Stimulated activated CD8-positive, alpha-beta memory T cell treated with anti-CD3 and anti-CD28 coated beads, Interleukin-7, amount 100 ng/mL, for 1 hour (primary cell): ENCODE measurements at regions not wholly inside any gene's neighbourhood (a gene's known extent, or its start where the extent isn't known, plus 50 kb on each side); places are given as distances from the start of the nearest gene placed in this dataset.

Experiments
- DNase-seq, 2 donors: peaks; one replicate each; pipeline ENCODE4 v3.0.0-alpha.2; 2020; ENCODE audit warnings: low read depth in 2 of 2

GRCh38 chr2:236673126-236673822 lies 103.6 kb downstream of the ACKR3 start:
- DNase-seq = no peak

DNA sequence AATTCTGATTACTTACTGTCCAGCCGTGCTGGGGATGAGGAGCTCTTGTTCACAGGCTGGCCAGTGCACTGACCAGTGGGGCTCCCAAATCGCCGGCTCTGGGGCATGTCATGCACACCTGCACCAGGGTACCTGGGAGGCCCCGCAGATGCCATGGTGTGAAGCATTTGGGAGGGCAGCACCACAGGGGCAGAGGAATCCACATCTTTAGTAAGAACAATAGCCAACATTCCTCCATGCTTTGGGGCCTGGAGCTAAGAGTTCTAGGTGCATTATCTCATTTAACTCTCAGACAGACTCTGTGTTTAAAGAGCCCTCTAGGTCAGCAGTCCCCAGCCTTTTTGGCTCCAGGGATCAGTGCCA lies 104.2 kb downstream of the ACKR3 start:
- no peak for DNase-seq

GRCh38 chr2:236674238-236674637 lies 104.6 kb downstream of the ACKR3 start:
- no peak for DNase-seq

DNA sequence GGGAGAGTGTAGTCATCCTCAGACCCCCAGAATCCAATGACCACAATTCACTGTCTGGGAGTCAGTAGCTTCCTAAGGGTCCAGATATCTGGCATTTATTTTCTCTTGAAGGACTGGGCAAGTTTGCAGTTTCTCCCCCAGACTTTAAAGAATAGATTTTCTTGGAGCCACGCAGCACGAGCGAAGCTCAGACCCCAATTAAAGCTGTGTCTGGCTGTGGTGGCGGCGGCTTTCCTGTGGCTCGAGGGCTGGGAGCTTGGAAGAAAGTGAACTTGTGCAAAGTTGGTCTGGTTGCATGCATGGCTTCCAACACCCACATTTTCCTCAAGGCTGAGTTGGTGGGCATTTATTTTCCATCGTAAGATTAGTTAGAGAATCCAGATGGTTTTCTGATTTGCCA lies 105.0 kb downstream of the ACKR3 start:
- no peak for DNase-seq

GRCh38 chr2:236675051-236675450 lies 105.4 kb downstream of the ACKR3 start:
- DNase-seq = no peak

DNA sequence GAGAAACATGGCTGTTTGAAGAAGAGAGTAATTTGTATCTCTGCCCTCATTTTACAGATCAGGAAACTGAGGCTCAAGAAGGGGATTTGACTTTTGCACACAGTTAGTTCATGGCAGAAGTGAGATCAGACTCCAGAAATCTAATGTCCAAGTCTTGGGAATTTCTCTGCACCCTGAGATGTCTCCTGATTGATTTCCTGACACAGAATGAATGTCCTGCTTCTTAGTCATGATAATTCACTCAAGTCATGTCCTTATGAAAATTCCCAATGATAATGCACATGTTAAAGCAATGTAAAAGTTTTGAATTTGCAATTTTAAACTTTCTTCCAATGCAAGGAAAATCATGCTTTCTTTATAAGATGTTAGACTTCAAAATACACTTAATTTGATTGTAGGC lies 105.9 kb downstream of the ACKR3 start:
- DNase-seq = no peak

DNA sequence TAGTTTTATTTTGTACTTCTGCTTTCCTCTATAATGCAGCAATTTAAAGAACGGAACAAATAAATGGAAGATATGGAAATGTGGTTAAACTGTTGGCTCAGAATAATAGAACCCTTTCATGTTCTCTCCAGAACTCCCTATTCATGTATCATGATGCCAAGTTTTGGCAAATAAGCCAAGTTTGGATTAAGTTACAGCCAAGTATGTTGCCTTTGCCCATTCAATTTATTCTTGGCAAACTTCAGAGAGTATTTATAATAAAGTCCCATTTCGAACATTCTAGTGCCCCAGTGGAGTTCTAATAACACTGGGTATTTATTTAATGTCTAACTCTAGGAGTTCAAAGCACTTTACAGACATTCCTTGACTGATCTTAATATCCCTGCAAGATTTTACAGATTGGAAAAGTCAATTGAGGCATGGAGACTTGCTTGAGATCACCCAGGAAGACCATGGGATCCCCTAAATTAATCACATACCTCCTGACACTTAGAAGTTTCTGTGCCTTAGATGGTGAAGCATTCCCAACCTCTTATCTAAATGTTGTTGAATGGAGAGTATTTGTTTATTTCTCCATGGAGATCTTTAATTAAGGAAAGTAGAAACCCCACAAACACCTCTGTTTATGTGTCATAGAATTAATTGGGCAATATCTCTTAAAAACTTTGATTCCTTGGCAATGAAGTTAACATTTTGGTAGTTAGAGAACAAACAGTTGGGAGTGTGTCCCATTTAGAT lies 106.7 kb downstream of the ACKR3 start:
- DNase-seq = no peak

DNA sequence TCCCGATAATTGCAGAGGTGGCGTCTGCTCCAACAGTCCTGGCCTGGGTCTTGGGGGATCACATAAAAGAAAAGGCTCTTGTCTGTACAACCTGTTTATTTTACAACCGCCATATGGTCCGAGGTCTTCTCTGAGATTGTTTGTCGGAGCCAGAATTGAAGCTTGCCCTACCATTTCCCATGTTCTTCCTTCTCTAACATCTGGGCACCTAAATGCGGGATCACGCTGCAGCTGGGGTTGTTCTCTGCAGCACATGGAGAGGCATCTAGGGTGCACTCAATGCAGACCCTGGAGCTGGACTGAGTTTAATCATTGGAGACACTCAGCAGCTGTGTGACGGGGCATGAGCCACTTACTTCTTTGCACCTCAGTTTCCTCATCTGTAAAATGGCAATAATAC lies 107.7 kb downstream of the ACKR3 start:
- no peak for DNase-seq

GRCh38 chr2:236678307-236678975 lies 108.8 kb downstream of the ACKR3 start:
- no peak for DNase-seq

- DNase-seq = no peak
Measured at GRCh38 chr2:236679884-236680860, 110.5 kb downstream of the ACKR3 start.

DNA sequence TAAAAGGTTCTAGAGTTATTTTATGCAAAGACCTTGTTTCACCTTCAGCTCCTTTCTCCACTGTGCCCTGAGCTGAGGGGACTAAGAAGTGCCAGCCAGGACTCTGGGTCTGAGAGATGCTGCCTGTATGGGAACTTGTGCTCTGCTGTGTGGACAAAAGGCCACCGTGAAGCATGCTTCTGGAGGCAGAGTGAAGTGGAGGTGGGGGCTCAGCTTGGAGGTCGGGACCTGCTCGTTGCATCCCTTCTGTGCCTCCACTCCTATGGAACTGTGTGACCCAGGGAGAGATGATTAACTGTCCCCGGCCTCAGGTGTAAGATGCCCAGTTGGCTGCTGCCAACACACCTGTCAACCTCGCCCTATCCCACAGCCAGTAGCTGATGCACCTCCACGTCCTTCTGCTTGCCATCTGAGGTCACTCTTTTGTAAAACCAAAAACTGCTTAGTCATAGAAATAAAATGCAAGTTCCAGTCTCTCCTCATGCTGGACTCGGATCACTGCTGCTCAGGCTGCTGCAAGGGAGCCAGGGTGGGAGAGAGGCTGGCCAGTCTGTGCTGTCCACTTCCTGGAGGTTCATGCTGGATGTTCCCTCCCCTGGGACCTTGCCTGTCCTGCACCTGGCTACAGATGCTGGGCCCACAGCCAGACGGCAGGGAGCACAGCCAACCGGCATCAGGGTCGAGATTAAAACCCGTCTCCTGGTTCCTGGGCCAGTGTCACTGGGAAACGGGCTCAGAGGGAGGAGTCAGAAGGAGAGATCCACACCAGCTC lies 113.2 kb downstream of the ACKR3 start:
- no peak for DNase-seq

DNA sequence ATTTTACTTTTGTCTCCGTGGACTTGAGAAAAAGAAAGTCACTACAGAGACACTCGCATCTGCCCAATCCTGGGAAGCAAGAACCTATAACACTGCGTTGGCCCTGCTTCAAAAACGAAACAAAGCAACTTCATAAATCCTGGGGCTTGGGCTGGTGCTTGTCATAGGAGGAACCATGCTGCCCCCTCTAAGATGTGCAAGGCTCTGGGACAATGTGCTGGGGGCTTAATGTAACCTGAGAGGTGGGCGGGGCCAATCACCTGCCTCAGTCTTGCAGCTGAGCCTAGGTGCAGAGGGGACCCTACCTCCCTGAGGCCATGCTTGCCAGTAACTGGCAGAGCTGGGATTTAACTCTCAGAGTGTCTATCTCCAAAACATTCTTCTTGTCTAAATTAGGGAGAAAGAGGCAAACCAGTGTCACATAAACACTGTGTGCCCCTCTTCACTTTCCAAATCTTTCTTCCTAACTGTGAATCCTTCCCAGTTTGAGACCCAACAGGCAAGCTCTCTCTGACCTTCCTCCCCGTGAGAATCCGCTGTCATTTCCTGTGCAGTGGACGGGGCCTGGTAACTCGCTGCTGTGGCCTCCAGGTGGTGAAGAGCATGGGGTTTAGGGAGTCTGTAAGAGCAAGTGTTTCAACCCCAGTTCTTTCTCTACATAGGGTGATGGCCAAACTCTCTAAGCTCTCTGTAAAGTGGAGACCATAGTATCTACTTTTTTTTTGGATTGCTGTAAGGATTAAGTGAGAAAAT lies 115.1 kb downstream of the ACKR3 start:
- no peak for DNase-seq

DNA sequence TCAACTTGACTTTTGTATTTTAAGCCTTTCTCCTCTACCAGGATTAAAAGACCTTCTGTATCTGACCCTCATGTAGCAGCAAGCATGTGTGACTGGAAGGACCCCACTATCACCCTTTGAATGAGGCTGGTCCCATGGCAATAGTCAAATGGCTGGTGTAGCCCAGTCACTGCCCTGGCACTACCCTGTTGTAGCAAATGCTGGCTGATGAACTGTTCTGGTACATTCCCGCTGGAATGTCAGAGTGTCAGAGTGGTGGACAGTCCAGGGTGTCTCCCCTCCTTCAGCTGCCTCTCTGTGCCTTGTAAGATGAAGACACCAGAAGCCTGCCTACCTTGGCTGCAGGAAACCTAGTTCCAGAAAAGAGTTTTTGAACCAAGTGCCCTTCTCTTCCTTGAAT lies 115.7 kb downstream of the ACKR3 start:
- no peak for DNase-seq

DNA sequence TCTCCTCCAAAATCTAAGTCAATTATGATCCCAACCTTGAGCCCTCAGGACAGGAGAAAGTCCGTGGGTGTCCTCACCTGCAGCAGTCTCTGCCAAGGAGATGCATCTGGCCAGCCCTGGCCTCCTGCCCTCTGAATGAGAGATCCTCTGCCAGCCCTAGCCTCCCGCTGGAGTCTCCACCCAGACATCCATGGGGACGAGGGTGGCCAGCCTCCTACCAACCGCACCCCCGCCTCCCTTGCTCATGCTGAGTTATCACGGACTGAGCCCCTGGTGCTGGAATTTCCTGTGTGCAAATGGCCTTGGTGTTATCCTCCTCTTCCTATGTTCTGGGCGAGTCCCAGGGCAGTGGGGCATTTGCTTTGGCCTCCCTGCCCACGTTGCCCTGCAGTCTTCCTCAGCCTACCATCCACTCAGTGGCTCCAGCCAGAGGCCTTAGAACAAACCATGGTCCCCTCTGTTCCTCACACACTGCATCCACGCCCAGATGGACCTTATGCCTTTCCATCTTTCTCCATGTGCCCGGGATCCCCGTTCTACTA lies 116.4 kb downstream of the ACKR3 start:
- no peak for DNase-seq

GRCh38 chr2:236686561-236686960 lies 116.9 kb downstream of the ACKR3 start:
- DNase-seq = no peak

DNA sequence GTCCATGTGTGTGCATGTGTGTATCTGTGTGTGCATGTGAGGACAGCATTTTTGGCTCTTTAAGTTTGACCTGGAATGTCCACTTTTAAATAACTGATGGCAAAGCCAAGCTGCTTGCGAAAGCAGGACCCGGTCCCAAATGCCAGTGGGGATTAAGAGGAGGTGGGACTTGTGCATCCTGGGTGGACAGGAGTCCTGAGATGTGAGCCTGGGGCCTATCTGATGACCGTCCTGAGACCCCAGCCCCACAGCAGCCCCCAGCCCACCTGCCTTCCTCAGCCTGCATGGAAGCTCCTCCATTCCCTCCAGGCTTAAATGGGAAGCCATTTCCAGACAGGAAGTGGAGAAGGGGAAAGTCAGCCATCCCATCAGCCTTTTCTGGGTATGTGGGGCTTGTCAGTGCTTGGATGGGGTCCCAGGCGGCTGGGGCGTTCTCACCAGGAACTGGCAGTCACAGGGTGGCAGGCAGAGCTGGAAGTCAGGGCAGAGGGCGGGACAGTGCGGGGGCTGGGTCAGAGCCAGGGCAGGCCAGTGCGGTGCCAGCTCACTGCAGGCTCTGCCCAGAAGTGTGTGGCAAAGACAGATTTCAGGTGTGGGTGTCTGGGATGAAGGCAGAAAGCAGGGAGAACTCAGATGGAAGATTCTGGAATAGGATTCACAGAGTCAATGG lies 117.8 kb downstream of the ACKR3 start:
- DNase-seq = no peak

- DNase-seq = no peak
Measured at GRCh38 chr2:236688157-236688556, 118.5 kb downstream of the ACKR3 start.

GRCh38 chr2:236688563-236689392 lies 119.2 kb downstream of the ACKR3 start:
- DNase-seq = no peak

DNA sequence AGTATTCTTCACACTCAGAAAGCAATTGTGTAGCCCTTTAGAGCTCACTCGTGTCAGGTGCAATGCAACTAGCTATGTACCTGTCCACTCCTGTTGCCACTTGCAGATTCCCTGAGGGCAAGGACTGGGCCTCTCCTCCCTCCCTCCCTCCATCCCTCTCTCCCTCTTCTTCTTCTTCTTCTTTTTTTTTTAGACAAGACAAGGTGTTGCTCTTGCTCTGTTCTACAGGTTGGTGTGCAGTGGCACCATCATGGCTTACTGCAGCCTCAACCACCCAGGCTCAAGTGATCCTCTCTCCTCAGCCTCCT lies 119.7 kb downstream of the ACKR3 start:
- no peak for DNase-seq
